Fibroblast of villous mesenchyme (primary cell): ENCODE measurements at regions not wholly inside any gene's neighbourhood (a gene's known extent, or its start where the extent isn't known, plus 50 kb on each side); places are given as distances from the start of the nearest gene placed in this dataset.

ENCODE experiments used
- DNase-seq: peaks from one replicate; pipeline ENCODE4 v3.0.0-alpha.2; 2010; ENCODE audit warnings: low read depth
- H3K4me3 ChIP-seq: 2 replicates; pipeline ENCODE4 v1.5.1; 2011; ENCODE audit warnings: low read depth, mild to moderate bottlenecking, low read length
- TF ChIP-seq, protein P1 (sequence below): IDR thresholded peaks from 2 replicates; pipeline ENCODE4 v1.5.1; 2012; ENCODE audit warnings: low read depth, mild to moderate bottlenecking, low read length; ENCODE audit not compliant: insufficient read depth

DNA sequence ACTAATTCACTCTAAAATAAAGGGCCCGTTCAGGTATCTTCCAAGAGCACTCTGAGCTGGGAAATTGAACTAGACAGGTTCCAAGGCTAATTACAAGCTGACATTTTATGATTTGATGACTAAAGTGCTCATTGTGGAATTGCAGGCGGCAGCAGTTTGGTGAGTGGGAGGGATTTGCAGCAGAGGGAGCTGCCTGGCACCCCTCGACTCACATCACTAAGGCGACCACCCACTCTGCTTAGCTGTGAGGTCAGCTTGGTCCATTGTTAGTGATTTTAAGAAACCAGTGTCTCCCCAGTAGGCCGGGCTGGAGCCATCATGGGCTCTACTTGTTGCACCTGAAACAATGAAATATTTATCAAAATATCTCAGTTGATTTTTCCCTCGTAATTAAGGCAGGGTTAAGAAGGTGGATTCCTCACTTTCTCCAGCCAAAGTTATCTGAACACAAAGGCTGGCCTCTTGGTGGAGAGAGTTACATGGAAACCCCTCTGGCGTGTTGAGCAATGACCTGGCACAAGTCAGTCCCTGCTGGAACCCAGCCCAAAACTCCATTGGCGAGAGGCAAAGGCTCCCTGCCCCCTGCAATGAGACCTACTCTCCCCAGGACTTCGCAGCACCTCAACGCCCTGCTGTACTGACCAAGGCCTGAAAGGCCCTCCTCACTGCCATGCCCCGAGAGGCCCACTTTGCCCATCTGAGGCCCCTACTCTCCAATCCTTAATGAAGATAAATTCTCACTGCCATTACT, 65.0 kb upstream of the ATP2B2 start:
- H3K4me3 ChIP-seq: no peak overlapping the region
- no peak for DNase-seq
- TF ChIP-seq, protein P1, sequence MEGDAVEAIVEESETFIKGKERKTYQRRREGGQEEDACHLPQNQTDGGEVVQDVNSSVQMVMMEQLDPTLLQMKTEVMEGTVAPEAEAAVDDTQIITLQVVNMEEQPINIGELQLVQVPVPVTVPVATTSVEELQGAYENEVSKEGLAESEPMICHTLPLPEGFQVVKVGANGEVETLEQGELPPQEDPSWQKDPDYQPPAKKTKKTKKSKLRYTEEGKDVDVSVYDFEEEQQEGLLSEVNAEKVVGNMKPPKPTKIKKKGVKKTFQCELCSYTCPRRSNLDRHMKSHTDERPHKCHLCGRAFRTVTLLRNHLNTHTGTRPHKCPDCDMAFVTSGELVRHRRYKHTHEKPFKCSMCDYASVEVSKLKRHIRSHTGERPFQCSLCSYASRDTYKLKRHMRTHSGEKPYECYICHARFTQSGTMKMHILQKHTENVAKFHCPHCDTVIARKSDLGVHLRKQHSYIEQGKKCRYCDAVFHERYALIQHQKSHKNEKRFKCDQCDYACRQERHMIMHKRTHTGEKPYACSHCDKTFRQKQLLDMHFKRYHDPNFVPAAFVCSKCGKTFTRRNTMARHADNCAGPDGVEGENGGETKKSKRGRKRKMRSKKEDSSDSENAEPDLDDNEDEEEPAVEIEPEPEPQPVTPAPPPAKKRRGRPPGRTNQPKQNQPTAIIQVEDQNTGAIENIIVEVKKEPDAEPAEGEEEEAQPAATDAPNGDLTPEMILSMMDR: no peak

DNA sequence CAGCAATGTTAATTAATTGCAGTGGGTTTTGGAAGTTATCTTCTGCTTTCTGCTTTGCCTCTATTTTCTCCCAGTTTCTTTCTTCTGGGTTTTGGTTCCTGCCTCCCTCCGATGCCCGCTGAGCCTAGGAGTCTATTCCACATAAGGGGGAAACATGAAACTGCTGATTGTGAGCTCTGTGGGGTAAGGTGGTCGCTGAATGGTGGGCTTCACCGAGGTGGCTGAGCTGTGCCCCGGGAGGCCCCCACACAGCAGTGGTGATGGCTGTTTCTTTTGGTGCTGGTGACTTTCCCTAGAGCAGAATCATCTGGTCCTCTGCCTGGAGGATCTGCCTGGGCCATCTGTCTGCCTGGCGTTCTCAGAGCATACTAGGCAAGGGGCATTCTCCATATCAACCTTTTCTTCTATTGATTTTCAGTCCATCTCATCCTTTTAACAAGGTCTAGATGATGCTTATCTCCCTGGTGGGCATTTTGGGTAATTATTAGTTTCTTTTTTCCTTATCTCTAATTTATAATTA, 68.8 kb upstream of the ATP2B2 start:
- TF ChIP-seq, protein P1: no peak
- no peak overlapping the region for H3K4me3 ChIP-seq
- no peak for DNase-seq

DNA sequence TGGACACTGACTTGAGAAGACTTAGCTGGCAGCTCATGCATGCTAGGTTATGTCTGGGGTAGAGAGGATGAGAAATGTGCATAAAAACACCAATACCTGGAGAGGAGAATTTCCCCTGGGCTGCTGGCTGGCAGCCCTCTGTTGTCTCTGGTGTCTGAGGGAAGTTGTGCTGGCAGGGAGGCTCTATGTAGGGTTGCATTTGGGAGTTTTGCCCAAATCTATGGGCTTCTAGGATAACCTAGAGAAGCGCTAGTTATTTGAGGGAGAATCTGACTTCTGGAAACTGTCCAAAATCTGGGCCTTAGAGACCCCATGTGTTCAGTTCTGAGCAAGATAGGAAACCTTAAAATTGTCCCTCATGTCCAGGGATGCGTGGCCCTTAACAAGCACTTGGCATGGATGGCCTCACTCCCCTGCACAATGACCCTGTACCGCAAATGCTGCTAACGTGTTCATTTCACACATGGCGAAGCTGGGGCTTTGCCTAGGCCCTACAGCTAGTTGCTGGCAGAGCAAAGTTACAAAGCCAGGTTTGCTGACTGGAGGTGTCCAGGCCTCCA, 70.3 kb upstream of the ATP2B2 start:
- H3K4me3 ChIP-seq: no peak overlapping the region
- TF ChIP-seq, protein P1: no peak
- DNase-seq: no peak

DNA sequence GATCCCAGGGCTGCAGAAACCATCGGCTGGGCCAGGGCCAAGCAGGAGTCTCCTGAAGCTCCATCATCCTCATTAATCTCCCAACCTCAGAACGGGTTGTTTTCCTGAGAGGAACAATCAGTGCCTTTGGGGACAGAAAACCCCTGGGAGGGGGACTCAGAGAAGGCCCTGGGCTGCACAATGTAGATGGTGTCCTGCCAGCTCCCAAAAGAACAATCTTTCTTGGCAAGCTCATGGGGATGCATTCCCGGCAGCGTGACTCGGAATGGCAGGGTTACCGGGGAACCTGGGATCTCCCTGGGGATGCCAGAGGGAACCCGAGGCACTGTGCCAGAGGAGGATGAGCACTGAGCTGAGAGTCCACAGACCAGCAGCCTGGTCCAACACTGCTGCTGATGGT, 72.1 kb upstream of the ATP2B2 start:
- no peak for DNase-seq
- TF ChIP-seq, protein P1: no peak
- no peak overlapping the region for H3K4me3 ChIP-seq

DNA sequence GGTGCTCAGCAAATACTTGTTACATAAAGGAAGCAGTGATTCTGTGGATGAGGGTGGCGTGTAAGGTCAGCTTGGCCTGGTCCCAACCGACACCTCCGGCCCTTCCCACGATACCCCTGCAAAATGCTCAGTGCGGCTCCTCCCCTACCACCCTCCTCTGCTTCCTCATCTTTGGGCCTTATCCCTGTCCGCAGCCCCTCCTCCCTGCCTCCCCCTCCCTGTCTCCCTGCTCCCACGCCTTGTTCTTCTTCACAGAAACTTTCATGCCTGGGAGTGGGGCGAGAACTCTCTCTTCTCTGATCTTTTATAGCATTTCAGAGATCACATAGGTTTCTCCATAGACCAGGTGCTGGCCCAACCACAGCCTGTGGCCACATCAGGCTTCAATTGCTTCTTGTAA, 75.0 kb upstream of the ATP2B2 start:
- TF ChIP-seq, protein P1: no peak
- no peak for DNase-seq
- H3K4me3 ChIP-seq: no peak overlapping the region

DNA sequence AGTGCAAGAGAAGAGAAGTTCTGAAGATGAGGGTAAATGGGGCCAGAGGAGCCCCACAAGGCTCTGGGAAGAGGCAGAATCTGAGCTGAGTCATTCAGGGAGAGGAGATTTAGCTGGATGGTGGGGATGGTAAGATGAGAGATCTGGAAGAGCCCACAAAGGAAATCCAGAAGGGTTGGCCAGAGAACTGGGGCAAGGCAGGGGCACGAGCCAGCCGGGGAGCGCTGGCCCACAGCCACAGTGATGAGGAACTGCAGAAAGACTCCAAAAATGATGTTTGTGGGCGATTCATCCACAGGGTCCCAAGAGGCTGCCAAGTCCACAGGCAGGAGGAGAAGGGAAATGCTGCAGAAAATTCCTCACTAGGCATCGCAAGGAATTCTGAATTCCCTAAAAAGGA, 75.9 kb upstream of the ATP2B2 start:
- DNase-seq: no peak
- TF ChIP-seq, protein P1: no peak
- no peak overlapping the region for H3K4me3 ChIP-seq
